ENCODE measurements at regions not wholly inside any gene's neighbourhood (a gene's known extent, or its start where the extent isn't known, plus 50 kb on each side); places are given as distances from the start of the nearest gene placed in this dataset.

DNA sequence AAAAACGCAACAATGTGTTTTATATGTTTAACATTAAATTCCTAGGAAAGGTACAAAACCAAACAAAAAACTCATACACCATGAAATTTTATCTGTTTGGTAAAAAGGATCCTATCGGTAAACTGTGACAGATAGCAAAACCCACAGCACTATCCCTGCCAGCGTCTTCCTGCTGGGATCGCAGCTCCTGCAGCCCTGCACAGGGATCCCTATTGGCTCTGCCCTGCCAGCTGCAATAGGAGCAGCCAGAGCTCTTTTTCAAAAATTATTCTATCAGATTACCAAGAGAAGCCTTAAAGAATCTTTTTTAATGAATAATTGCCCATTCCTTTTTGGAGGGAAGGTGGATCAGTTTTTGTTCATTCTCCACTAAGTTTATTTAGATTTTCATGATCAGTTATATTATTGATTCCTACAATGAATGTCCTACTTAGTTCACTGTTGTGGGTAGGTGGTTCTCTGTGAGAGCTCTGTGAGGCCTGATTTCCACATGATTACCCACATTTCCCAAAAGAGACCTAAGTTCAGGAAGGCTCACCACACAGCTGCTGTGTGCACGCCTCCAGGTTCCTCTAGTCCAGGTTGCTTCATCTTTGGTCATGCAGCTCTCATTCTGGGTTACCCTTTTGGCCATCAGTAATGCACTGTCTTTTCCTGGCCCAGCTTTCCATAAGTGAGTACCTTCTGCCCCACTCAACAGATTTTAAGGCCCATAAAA, 293.8 kb downstream of the FRK start:
- no peaks in the 10 kb centered on the region for H3K36me3 ChIP-seq (ENCODE audit: control insufficient read depth in 1 of 2, insufficient read depth in 2 of 2, low read length in 2 of 2)
- no peaks in the 10 kb centered on the region for H3K79me1 ChIP-seq (ENCODE audit: low read length)
- WGBS (ENCODE audit: extremely low coverage, insufficient coverage, insufficient read length) = no CpG with 5 or more reads among the region's 5 CpGs
- no peak overlapping the region for H3K4ac ChIP-seq (ENCODE audit: low read depth, low read length)
- no peak overlapping the region for H3K23ac ChIP-seq (ENCODE audit: low read length)
- no peaks in the 10 kb centered on the region for H3K9me3 ChIP-seq (ENCODE audit: insufficient read depth, low read depth, low read length)
- H2BK12ac ChIP-seq (ENCODE audit: low read length) = no peak overlapping the region
- no peak overlapping the region for H3K27ac ChIP-seq (ENCODE audit: low read depth, low read length)
- H4K8ac ChIP-seq (ENCODE audit: low read depth, low read length) = no peak overlapping the region
- H2BK120ac ChIP-seq (ENCODE audit: insufficient read depth, low read length, poor library complexity) = no peak overlapping the region
- no peak overlapping the region for H3K14ac ChIP-seq (ENCODE audit: low read length)
- H3K18ac ChIP-seq (ENCODE audit: low read length) = no peak overlapping the region
- H2AFZ ChIP-seq (ENCODE audit: insufficient read depth, low read length, poor library complexity) = no peak overlapping the region
- no peaks in the 10 kb centered on the region for H3K4me1 ChIP-seq (ENCODE audit: control insufficient read depth in 1 of 2, insufficient read depth in 2 of 2, low read length in 2 of 2)
- no peak overlapping the region for H3K9ac ChIP-seq (ENCODE audit: low read length)
- H2BK5ac ChIP-seq (ENCODE audit: low read depth, low read length, poor library complexity) = no peak overlapping the region
- no peak overlapping the region for H2AK5ac ChIP-seq (ENCODE audit: low read length)
- H3K4me2 ChIP-seq (ENCODE audit: low read length) = no peak overlapping the region
- no peak overlapping the region for H4K12ac ChIP-seq (ENCODE audit: low read depth, low read length)
- DNase-seq = no peak
- H3K79me2 ChIP-seq (ENCODE audit: control insufficient read depth, insufficient read depth, low read length, poor library complexity) = no peaks in the 10 kb centered on the region
- no peak overlapping the region for H4K91ac ChIP-seq (ENCODE audit: low read depth, low read length)
- H3K4me3 ChIP-seq (ENCODE audit: low read depth, low read length) = no peak overlapping the region
- H3K27me3 ChIP-seq (ENCODE audit: insufficient read depth, low read length) = no peaks in the 10 kb centered on the region

DNA sequence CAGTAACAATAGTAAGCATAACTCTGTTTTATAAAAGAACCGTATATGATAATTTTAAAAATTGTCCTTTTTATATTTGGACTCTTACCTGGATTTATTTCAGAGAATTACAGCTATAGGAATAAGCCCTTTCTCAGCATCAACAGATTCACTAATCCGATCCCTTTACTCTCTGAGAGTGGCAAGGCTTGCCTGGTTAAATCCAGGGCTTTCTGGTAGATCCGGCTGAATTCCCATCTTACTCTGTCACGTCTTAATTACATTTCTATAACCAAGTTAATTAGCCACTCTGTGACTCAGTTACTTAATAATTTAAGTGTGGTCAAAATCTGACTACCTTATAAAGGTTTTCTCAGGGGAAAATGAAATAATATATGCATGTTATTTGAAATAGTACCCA, 294.7 kb downstream of the FRK start:
- no peaks in the 10 kb centered on the region for H3K9me3 ChIP-seq (ENCODE audit: insufficient read depth, low read depth, low read length)
- H3K4me1 ChIP-seq (ENCODE audit: control insufficient read depth in 1 of 2, insufficient read depth in 2 of 2, low read length in 2 of 2) = no peaks in the 10 kb centered on the region
- no peak overlapping the region for H4K91ac ChIP-seq (ENCODE audit: low read depth, low read length)
- no peak overlapping the region for H3K18ac ChIP-seq (ENCODE audit: low read length)
- no peaks in the 10 kb centered on the region for H3K79me1 ChIP-seq (ENCODE audit: low read length)
- H4K8ac ChIP-seq (ENCODE audit: low read depth, low read length) = no peak overlapping the region
- no peaks in the 10 kb centered on the region for H3K79me2 ChIP-seq (ENCODE audit: control insufficient read depth, insufficient read depth, low read length, poor library complexity)
- H2BK12ac ChIP-seq (ENCODE audit: low read length) = no peak overlapping the region
- H4K12ac ChIP-seq (ENCODE audit: low read depth, low read length) = no peak overlapping the region
- no peak overlapping the region for H3K4me3 ChIP-seq (ENCODE audit: low read depth, low read length)
- no peak for DNase-seq
- no peak overlapping the region for H3K4me2 ChIP-seq (ENCODE audit: low read length)
- no peak overlapping the region for H2BK5ac ChIP-seq (ENCODE audit: low read depth, low read length, poor library complexity)
- WGBS (ENCODE audit: extremely low coverage, insufficient coverage, insufficient read length) = no CpG with 5 or more reads among the region's 4 CpGs
- no peak overlapping the region for H3K4ac ChIP-seq (ENCODE audit: low read depth, low read length)
- H3K14ac ChIP-seq (ENCODE audit: low read length) = no peak overlapping the region
- no peak overlapping the region for H3K9ac ChIP-seq (ENCODE audit: low read length)
- H3K27ac ChIP-seq (ENCODE audit: low read depth, low read length) = no peak overlapping the region
- no peaks in the 10 kb centered on the region for H3K36me3 ChIP-seq (ENCODE audit: control insufficient read depth in 1 of 2, insufficient read depth in 2 of 2, low read length in 2 of 2)
- H2AFZ ChIP-seq (ENCODE audit: insufficient read depth, low read length, poor library complexity) = no peak overlapping the region
- no peak overlapping the region for H2BK120ac ChIP-seq (ENCODE audit: insufficient read depth, low read length, poor library complexity)
- no peak overlapping the region for H2AK5ac ChIP-seq (ENCODE audit: low read length)
- H3K23ac ChIP-seq (ENCODE audit: low read length) = no peak overlapping the region
- no peaks in the 10 kb centered on the region for H3K27me3 ChIP-seq (ENCODE audit: insufficient read depth, low read length)

DNA sequence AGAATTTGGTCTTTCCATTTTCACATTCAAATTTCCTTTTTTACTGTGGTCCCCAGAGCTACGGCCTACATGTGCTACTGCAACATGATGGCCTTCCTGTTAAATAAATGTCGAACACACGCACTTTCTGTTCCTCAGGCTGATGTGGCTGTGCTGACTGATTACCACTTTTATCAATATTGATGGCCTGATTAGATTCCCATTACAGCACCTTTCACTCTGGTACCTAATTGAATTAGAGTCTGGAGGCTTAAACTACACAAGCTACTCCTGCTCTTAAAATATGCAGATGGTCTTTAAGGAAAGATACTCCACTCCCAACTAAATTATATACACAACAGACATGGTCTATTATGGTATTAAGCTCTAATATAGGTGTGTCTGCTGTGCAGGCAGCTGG, 301.6 kb downstream of the FRK start:
- Histone ChIP-seq H3K18ac (ENCODE audit: low read length) (no peak overlapping the region), H3K4ac (ENCODE audit: low read depth, low read length) (no peak overlapping the region), H4K91ac (ENCODE audit: low read depth, low read length) (no peak overlapping the region), H2BK12ac (ENCODE audit: low read length) (no peak overlapping the region), H3K9ac (ENCODE audit: low read length) (no peak overlapping the region), H3K4me3 (ENCODE audit: low read depth, low read length) (no peak overlapping the region), H3K79me2 (ENCODE audit: control insufficient read depth, insufficient read depth, low read length, poor library complexity) (no peaks in the 10 kb centered on the region), H2BK120ac (ENCODE audit: insufficient read depth, low read length, poor library complexity) (no peak overlapping the region), H3K36me3 (ENCODE audit: control insufficient read depth in 1 of 2, insufficient read depth in 2 of 2, low read length in 2 of 2) (no peaks in the 10 kb centered on the region), H2AFZ (ENCODE audit: insufficient read depth, low read length, poor library complexity) (no peak overlapping the region), H3K27me3 (ENCODE audit: insufficient read depth, low read length) (no peaks in the 10 kb centered on the region), H3K27ac (ENCODE audit: low read depth, low read length) (no peak overlapping the region), H3K79me1 (ENCODE audit: low read length) (no peaks in the 10 kb centered on the region), H3K4me2 (ENCODE audit: low read length) (no peak overlapping the region), H2BK5ac (ENCODE audit: low read depth, low read length, poor library complexity) (no peak overlapping the region), H2AK5ac (ENCODE audit: low read length) (no peak overlapping the region), H3K4me1 (ENCODE audit: control insufficient read depth in 1 of 2, insufficient read depth in 2 of 2, low read length in 2 of 2) (no peaks in the 10 kb centered on the region), H4K12ac (ENCODE audit: low read depth, low read length) (no peak overlapping the region), H3K14ac (ENCODE audit: low read length) (no peak overlapping the region), H3K9me3 (ENCODE audit: insufficient read depth, low read depth, low read length) (no peaks in the 10 kb centered on the region), H3K23ac (ENCODE audit: low read length) (no peak overlapping the region), H4K8ac (ENCODE audit: low read depth, low read length) (no peak overlapping the region)
- WGBS (ENCODE audit: extremely low coverage, insufficient coverage, insufficient read length) = no CpG with 5 or more reads among the region's 3 CpGs
- no peak for DNase-seq

DNA sequence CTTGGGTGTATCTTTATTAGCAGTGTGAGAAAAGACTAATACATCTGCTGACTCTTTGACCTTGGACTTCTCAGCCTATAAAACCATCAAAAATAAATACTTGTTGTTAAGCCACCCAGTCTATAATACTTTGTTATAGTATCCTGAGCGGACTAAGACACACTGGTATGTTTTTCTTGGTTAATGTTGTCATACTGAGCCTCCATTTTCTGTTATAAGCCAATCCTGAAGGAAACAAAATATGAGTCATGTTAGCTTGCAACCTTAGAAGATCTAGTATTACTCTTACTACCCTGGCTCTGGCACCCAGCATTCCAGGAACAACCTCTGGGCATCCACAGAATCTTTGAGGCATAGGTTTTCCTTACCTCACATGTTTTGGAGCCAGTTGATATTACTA, 307.2 kb downstream of the FRK start:
- H2BK120ac ChIP-seq (ENCODE audit: insufficient read depth, low read length, poor library complexity) = no peak overlapping the region
- no peak overlapping the region for H3K4ac ChIP-seq (ENCODE audit: low read depth, low read length)
- no peak overlapping the region for H3K23ac ChIP-seq (ENCODE audit: low read length)
- H4K12ac ChIP-seq (ENCODE audit: low read depth, low read length) = no peak overlapping the region
- no peak overlapping the region for H2AK5ac ChIP-seq (ENCODE audit: low read length)
- no peaks in the 10 kb centered on the region for H3K27me3 ChIP-seq (ENCODE audit: insufficient read depth, low read length)
- H3K4me3 ChIP-seq (ENCODE audit: low read depth, low read length) = no peak overlapping the region
- H3K4me2 ChIP-seq (ENCODE audit: low read length) = no peak overlapping the region
- H3K79me2 ChIP-seq (ENCODE audit: control insufficient read depth, insufficient read depth, low read length, poor library complexity) = no peaks in the 10 kb centered on the region
- no peak overlapping the region for H3K9ac ChIP-seq (ENCODE audit: low read length)
- no peak overlapping the region for H3K18ac ChIP-seq (ENCODE audit: low read length)
- no peaks in the 10 kb centered on the region for H3K36me3 ChIP-seq (ENCODE audit: control insufficient read depth in 1 of 2, insufficient read depth in 2 of 2, low read length in 2 of 2)
- no CpG with 5 or more reads among the region's 1 CpG for WGBS (ENCODE audit: extremely low coverage, insufficient coverage, insufficient read length)
- H4K8ac ChIP-seq (ENCODE audit: low read depth, low read length) = no peak overlapping the region
- no peak overlapping the region for H2BK5ac ChIP-seq (ENCODE audit: low read depth, low read length, poor library complexity)
- H3K14ac ChIP-seq (ENCODE audit: low read length) = no peak overlapping the region
- no peak for DNase-seq
- no peaks in the 10 kb centered on the region for H3K4me1 ChIP-seq (ENCODE audit: control insufficient read depth in 1 of 2, insufficient read depth in 2 of 2, low read length in 2 of 2)
- no peak overlapping the region for H4K91ac ChIP-seq (ENCODE audit: low read depth, low read length)
- H2BK12ac ChIP-seq (ENCODE audit: low read length) = no peak overlapping the region
- no peak overlapping the region for H3K27ac ChIP-seq (ENCODE audit: low read depth, low read length)
- H3K79me1 ChIP-seq (ENCODE audit: low read length) = no peaks in the 10 kb centered on the region
- H3K9me3 ChIP-seq (ENCODE audit: insufficient read depth, low read depth, low read length) = no peaks in the 10 kb centered on the region
- H2AFZ ChIP-seq (ENCODE audit: insufficient read depth, low read length, poor library complexity) = no peak overlapping the region
